ENCODE measurements at regions not wholly inside any gene's neighbourhood (a gene's known extent, or its start where the extent isn't known, plus 50 kb on each side); places are given as distances from the start of the nearest gene placed in this dataset.

DNA sequence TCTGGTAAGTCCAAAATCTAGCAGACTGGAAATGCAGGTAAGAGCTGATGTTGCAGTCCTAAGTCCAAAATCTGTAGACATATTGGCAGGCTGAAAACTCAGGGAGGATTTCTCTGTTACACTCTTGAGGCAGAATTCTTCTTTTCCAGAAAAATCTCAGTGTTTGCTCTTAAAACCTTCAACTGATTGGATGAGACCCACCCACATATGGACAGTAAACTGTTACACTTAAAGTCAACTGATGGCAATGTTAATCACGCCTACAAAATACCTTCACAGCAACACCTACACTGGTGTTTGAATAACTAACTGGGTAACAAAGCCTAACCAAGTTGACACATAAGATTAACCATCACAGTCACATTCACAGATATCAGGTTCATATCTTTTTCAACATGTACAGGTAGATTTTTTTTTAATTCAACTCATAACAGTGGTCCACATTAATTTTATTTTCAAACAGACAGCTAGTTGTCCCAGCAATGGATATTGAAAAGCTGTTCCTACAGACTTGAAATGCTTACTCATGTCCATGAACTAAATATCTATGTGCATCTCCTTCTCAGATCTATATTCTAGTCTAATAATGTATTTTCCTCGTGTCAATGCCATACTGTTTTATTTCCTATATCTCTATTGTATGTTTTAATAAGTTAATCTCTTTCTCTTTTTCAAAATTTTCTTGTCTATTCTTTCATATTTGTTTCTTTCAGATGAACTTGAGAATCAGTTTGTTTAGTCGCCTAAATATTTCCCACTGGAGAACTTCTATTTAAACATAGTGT lies 110.1 kb downstream of the TMPRSS5 start:
- TF ChIP-seq, protein P1, sequence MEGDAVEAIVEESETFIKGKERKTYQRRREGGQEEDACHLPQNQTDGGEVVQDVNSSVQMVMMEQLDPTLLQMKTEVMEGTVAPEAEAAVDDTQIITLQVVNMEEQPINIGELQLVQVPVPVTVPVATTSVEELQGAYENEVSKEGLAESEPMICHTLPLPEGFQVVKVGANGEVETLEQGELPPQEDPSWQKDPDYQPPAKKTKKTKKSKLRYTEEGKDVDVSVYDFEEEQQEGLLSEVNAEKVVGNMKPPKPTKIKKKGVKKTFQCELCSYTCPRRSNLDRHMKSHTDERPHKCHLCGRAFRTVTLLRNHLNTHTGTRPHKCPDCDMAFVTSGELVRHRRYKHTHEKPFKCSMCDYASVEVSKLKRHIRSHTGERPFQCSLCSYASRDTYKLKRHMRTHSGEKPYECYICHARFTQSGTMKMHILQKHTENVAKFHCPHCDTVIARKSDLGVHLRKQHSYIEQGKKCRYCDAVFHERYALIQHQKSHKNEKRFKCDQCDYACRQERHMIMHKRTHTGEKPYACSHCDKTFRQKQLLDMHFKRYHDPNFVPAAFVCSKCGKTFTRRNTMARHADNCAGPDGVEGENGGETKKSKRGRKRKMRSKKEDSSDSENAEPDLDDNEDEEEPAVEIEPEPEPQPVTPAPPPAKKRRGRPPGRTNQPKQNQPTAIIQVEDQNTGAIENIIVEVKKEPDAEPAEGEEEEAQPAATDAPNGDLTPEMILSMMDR (IDR thresholded peaks at IDR 0.05; ENCODE audit: insufficient read depth, low read length, severe bottlenecking): no peak
- H3K36me3 ChIP-seq (ENCODE audit: control insufficient read depth, insufficient read depth, low read length): no peaks in the 10 kb centered on the region
- FAIRE-seq: no peak
- H3K4me3 ChIP-seq (ENCODE audit: low read depth, low read length): no peak overlapping the region
- peaks cover 2% of the 10 kb centered on the region for H3K27me3 ChIP-seq (ENCODE audit: control insufficient read depth, insufficient read depth, low read length)
- no peak for DNase-seq (ENCODE audit: low read depth)

DNA sequence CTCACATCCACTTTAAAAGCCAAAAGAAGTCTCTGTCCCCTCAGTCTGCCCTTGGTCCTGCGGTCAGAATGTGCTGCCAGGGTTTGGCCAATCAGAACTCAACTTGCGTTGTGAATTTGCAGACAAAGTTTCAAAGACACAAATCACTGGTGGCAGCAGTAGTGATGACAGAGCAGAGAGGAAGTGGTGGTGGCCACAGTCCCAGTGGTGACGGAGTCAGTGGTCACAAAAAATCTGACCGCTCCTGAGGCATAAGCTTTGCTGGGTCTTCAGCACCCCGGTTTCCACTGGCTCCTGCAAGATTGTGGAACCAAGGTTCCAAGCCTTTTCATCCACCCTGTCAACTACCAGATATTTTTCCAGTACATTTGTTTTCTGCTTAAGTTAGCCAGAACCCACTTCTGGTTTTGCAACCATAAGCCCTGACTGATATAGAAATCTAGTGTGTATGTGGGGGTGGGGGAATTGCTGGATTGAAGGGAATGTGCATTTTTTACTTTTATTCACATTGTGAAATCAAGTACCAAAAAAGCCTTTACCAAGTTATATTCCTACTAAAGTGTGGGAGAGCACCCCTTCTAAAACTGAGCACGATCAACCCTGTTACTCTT lies 112.3 kb downstream of the TMPRSS5 start:
- DNase-seq (ENCODE audit: low read depth) (no peak), FAIRE-seq (no peak)
- H3K4me3 ChIP-seq (ENCODE audit: low read depth, low read length): no peak overlapping the region
- TF ChIP-seq, protein P1 (IDR thresholded peaks at IDR 0.05; ENCODE audit: insufficient read depth, low read length, severe bottlenecking): no peak
- H3K27me3 ChIP-seq (ENCODE audit: control insufficient read depth, insufficient read depth, low read length): peaks cover 3% of the 10 kb centered on the region
- no peaks in the 10 kb centered on the region for H3K36me3 ChIP-seq (ENCODE audit: control insufficient read depth, insufficient read depth, low read length)

DNA sequence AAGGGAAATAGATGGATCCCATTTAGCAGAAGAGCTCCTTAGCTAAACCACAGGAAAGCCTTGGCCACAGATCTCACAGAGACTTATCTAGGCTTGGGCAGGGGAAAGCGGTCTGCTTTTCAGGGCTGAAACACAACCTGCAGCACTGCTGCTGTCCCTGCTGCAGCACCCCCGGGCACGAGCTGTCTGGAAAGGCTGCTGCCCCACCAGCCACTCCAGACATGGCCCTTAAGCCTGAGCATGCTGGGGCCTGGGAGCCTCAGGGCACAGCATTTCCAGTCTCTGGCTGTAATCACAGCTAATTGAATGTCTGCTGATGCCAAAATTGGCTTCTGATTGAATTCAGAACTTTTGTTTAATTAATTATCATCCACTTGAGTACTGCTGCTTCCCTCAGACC lies 115.0 kb downstream of the TMPRSS5 start:
- FAIRE-seq: no peak
- TF ChIP-seq, protein P1 (IDR thresholded peaks at IDR 0.05; ENCODE audit: insufficient read depth, low read length, severe bottlenecking): no peak
- no peak overlapping the region for H3K4me3 ChIP-seq (ENCODE audit: low read depth, low read length)
- no peak for DNase-seq (ENCODE audit: low read depth)
- no peaks in the 10 kb centered on the region for H3K36me3 ChIP-seq (ENCODE audit: control insufficient read depth, insufficient read depth, low read length)
- H3K27me3 ChIP-seq (ENCODE audit: control insufficient read depth, insufficient read depth, low read length): peaks cover 3% of the 10 kb centered on the region

GRCh38 chr11:113587308-113587739 lies 112.1 kb upstream of the DRD2 start:
- FAIRE-seq: no peak

DNA sequence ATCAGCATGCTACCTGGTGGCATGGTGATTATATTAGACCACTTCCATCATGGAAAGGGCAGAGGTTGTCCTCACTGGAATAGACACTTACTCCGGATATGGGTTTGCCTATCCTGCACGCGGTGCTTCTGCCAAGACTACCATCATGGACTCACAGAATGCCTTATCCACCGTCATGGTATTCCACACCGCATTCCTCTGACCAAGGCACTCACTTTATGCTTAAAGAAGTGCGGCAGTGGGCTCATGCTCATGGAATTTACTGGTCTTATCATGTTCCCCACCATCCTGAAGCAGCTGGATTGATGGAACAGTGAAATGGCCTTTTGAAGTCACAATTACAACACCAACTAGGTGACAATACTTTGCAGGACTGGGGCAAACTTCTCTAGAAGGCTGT lies 109.2 kb upstream of the DRD2 start:
- H3K36me3 ChIP-seq (ENCODE audit: control insufficient read depth, insufficient read depth, low read length): no peaks in the 10 kb centered on the region
- TF ChIP-seq, protein P1 (IDR thresholded peaks at IDR 0.05; ENCODE audit: insufficient read depth, low read length, severe bottlenecking): no peak
- H3K4me3 ChIP-seq (ENCODE audit: low read depth, low read length): no peak overlapping the region
- no peaks in the 10 kb centered on the region for H3K27me3 ChIP-seq (ENCODE audit: control insufficient read depth, insufficient read depth, low read length)
- DNase-seq (ENCODE audit: low read depth) (no peak), FAIRE-seq (no peak)

More at GRCh38 chr11:113587308-113587739, 112.1 kb upstream of the DRD2 start:
- Histone ChIP-seq H3K36me3 (ENCODE audit: control insufficient read depth, insufficient read depth, low read length) (no peaks in the 10 kb centered on the region), H3K4me3 (ENCODE audit: low read depth, low read length) (no peak overlapping the region), H3K27me3 (ENCODE audit: control insufficient read depth, insufficient read depth, low read length) (peaks cover 3% of the 10 kb centered on the region)
- TF ChIP-seq, protein P1 (IDR thresholded peaks at IDR 0.05; ENCODE audit: insufficient read depth, low read length, severe bottlenecking): no peak
- peak; percentile 34 for DNase-seq (ENCODE audit: low read depth)

All from bronchial epithelial cell (primary cell).